ENCODE measurements at regions not wholly inside any gene's neighbourhood (a gene's known extent, or its start where the extent isn't known, plus 50 kb on each side); places are given as distances from the start of the nearest gene placed in this dataset.

- Histone ChIP-seq H3K4me3 (ENCODE audit: low read length, poor library complexity, severe bottlenecking) (no peak overlapping the region), H2AFZ (ENCODE audit: low read length) (no peak overlapping the region), H3K4me1 (ENCODE audit: insufficient read depth, low read length, poor library complexity, severe bottlenecking) (no peaks in the 10 kb centered on the region)
Measured at GRCh38 chr7:81330108-81330507, 411.3 kb upstream of the SEMA3C start.

GRCh38 chr7:81327468-81328266 lies 408.8 kb upstream of the SEMA3C start:
- Histone ChIP-seq H3K9me2 (replicated peaks; ENCODE audit: low read depth, low read length) (no peaks in the 10 kb centered on the region), H2AFZ (ENCODE audit: low read length) (no peak overlapping the region), H3K27me3 (ENCODE audit: insufficient read depth, low read length, poor library complexity, severe bottlenecking) (no peaks in the 10 kb centered on the region), H3K4me1 (ENCODE audit: insufficient read depth, low read length, poor library complexity, severe bottlenecking) (no peaks in the 10 kb centered on the region), H3K9ac (ENCODE audit: low read depth, low read length, poor library complexity, severe bottlenecking) (no peak overlapping the region), H3K4me2 (ENCODE audit: low read depth, low read length, poor library complexity, severe bottlenecking) (no peak overlapping the region), H3K36me3 (ENCODE audit: insufficient read depth, low read length) (no peaks in the 10 kb centered on the region), H4K20me1 (ENCODE audit: insufficient read depth, low read length, poor library complexity, severe bottlenecking) (no peaks in the 10 kb centered on the region), H3K9me3 (ENCODE audit: insufficient read depth, low read depth, low read length) (no peaks in the 10 kb centered on the region), H3K4me3 (ENCODE audit: low read length, poor library complexity, severe bottlenecking) (no peak overlapping the region), H3F3A (ENCODE audit: low read depth) (no peaks in the 10 kb centered on the region), H3K79me2 (ENCODE audit: insufficient read depth, low read length) (no peaks in the 10 kb centered on the region)
- TF ChIP-seq CTCF (conservative IDR thresholded peaks at IDR 0.05; ENCODE audit: low read length) (no peak), EZH2phosphoT487 (IDR thresholded peaks at IDR 0.05; ENCODE audit: borderline replicate concordance) (no peak)

More at GRCh38 chr7:81330108-81330507, 411.3 kb upstream of the SEMA3C start:
- H3K27me3 ChIP-seq (ENCODE audit: insufficient read depth, low read length, poor library complexity, severe bottlenecking), result no peaks in the 10 kb centered on the region
- no peaks in the 10 kb centered on the region for H4K20me1 ChIP-seq (ENCODE audit: insufficient read depth, low read length, poor library complexity, severe bottlenecking)
- H3K9me2 ChIP-seq (replicated peaks; ENCODE audit: low read depth, low read length), result no peaks in the 10 kb centered on the region
- no peaks in the 10 kb centered on the region for H3K9me3 ChIP-seq (ENCODE audit: insufficient read depth, low read depth, low read length)
- no peak overlapping the region for H3K4me2 ChIP-seq (ENCODE audit: low read depth, low read length, poor library complexity, severe bottlenecking)
- H3K36me3 ChIP-seq (ENCODE audit: insufficient read depth, low read length), result no peaks in the 10 kb centered on the region
- H3K9ac ChIP-seq (ENCODE audit: low read depth, low read length, poor library complexity, severe bottlenecking), result no peak overlapping the region
- TF ChIP-seq EZH2phosphoT487 (IDR thresholded peaks at IDR 0.05; ENCODE audit: borderline replicate concordance) (no peak), CTCF (conservative IDR thresholded peaks at IDR 0.05; ENCODE audit: low read length) (no peak)
- H3F3A ChIP-seq (ENCODE audit: low read depth), result no peaks in the 10 kb centered on the region
- no peaks in the 10 kb centered on the region for H3K79me2 ChIP-seq (ENCODE audit: insufficient read depth, low read length)

GRCh38 chr7:81321949-81322348 lies 403.1 kb upstream of the SEMA3C start:
- no peaks in the 10 kb centered on the region for H3K27me3 ChIP-seq (ENCODE audit: insufficient read depth, low read length, poor library complexity, severe bottlenecking)
- H3K4me3 ChIP-seq (ENCODE audit: low read length, poor library complexity, severe bottlenecking), result no peak overlapping the region
- H3K9me3 ChIP-seq (ENCODE audit: insufficient read depth, low read depth, low read length), result no peaks in the 10 kb centered on the region
- no peak overlapping the region for H3K4me2 ChIP-seq (ENCODE audit: low read depth, low read length, poor library complexity, severe bottlenecking)
- H3F3A ChIP-seq (ENCODE audit: low read depth), result no peaks in the 10 kb centered on the region
- H3K9ac ChIP-seq (ENCODE audit: low read depth, low read length, poor library complexity, severe bottlenecking), result no peak overlapping the region
- H2AFZ ChIP-seq (ENCODE audit: low read length), result no peak overlapping the region
- H3K9me2 ChIP-seq (replicated peaks; ENCODE audit: low read depth, low read length), result no peaks in the 10 kb centered on the region
- no peaks in the 10 kb centered on the region for H4K20me1 ChIP-seq (ENCODE audit: insufficient read depth, low read length, poor library complexity, severe bottlenecking)
- H3K36me3 ChIP-seq (ENCODE audit: insufficient read depth, low read length), result no peaks in the 10 kb centered on the region
- H3K79me2 ChIP-seq (ENCODE audit: insufficient read depth, low read length), result no peaks in the 10 kb centered on the region
- TF ChIP-seq EZH2phosphoT487 (IDR thresholded peaks at IDR 0.05; ENCODE audit: borderline replicate concordance), result no peak
- no peak for TF ChIP-seq CTCF (conservative IDR thresholded peaks at IDR 0.05; ENCODE audit: low read length)
- H3K4me1 ChIP-seq (ENCODE audit: insufficient read depth, low read length, poor library complexity, severe bottlenecking), result no peaks in the 10 kb centered on the region
